ENCODE measurements at regions not wholly inside any gene's neighbourhood (a gene's known extent, or its start where the extent isn't known, plus 50 kb on each side); places are given as distances from the start of the nearest gene placed in this dataset.

GRCh38 chr17:12590417-12590816 is 75.3 kb upstream of the MYOCD start:
- H3K36me3 ChIP-seq: no peaks in the 10 kb centered on the region
- intact Hi-C loops (cut with DNase I): no loop called here
- no peaks in the 10 kb centered on the region for H3K4me1 ChIP-seq (replicated peaks)
- H3K4me3 ChIP-seq: no peak overlapping the region
- no peak for TF ChIP-seq CTCF (IDR thresholded peaks at IDR 0.05)
- TF ChIP-seq POLR2A (IDR thresholded peaks at IDR 0.05): no peak
- no peak for TF ChIP-seq POLR2AphosphoS5 (IDR thresholded peaks at IDR 0.05)
- no peak overlapping the region for H3K27ac ChIP-seq
- no peaks in the 10 kb centered on the region for H3K27me3 ChIP-seq (replicated peaks; ENCODE audit: insufficient read depth)
- DNase-seq (ENCODE audit: low spot score): no peak
- H3K9me3 ChIP-seq: no peaks in the 10 kb centered on the region
- WGBS: 92% methylated on average over 10 of the region's 10 CpGs

- no peak for DNase-seq (ENCODE audit: low spot score)
- no peaks in the 10 kb centered on the region for H3K27me3 ChIP-seq (replicated peaks; ENCODE audit: insufficient read depth)
- no peaks in the 10 kb centered on the region for H3K36me3 ChIP-seq
- no peak overlapping the region for H3K27ac ChIP-seq
- no peaks in the 10 kb centered on the region for H3K9me3 ChIP-seq
- no peak for TF ChIP-seq POLR2AphosphoS5 (IDR thresholded peaks at IDR 0.05)
- TF ChIP-seq POLR2A (IDR thresholded peaks at IDR 0.05): no peak
- no peak for TF ChIP-seq CTCF (IDR thresholded peaks at IDR 0.05)
- intact Hi-C loops (cut with DNase I): no loop called here
- H3K4me3 ChIP-seq: no peak overlapping the region
- H3K4me1 ChIP-seq (replicated peaks): no peaks in the 10 kb centered on the region
- WGBS: 60% methylated on average over 7 of the region's 7 CpGs
Observed at GRCh38 chr17:12591021-12591735, 74.5 kb upstream of the MYOCD start.

DNA sequence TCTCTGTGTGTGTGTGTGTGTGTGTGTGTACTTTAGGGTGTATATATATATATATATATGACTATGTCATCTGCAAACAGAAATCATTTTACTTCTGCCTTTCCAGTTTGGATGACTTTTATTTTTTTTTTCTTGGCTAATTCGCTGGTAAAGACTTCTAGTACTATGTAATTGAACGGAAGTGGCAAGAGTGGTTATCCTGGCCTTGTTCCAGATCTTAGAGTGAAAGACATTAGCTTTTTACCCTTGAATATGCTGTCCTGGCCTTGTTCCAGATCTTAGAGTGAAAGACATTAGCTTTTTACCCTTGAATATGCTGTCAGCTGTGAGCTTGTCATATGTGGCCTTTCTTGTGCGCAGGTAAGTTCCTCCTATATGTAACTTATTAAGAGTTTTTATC is 72.7 kb upstream of the MYOCD start:
- 55% methylated on average over 3 of the region's 3 CpGs for WGBS
- intact Hi-C loops (cut with DNase I): no loop called here
- TF ChIP-seq CTCF (IDR thresholded peaks at IDR 0.05) (no peak), POLR2A (IDR thresholded peaks at IDR 0.05) (no peak), POLR2AphosphoS5 (IDR thresholded peaks at IDR 0.05) (no peak)
- no peak overlapping the region for H3K4me3 ChIP-seq
- H3K27me3 ChIP-seq (replicated peaks; ENCODE audit: insufficient read depth): no peaks in the 10 kb centered on the region
- no peaks in the 10 kb centered on the region for H3K9me3 ChIP-seq
- H3K4me1 ChIP-seq (replicated peaks): no peaks in the 10 kb centered on the region
- no peak for DNase-seq (ENCODE audit: low spot score)
- no peaks in the 10 kb centered on the region for H3K36me3 ChIP-seq
- H3K27ac ChIP-seq: no peak overlapping the region

DNA sequence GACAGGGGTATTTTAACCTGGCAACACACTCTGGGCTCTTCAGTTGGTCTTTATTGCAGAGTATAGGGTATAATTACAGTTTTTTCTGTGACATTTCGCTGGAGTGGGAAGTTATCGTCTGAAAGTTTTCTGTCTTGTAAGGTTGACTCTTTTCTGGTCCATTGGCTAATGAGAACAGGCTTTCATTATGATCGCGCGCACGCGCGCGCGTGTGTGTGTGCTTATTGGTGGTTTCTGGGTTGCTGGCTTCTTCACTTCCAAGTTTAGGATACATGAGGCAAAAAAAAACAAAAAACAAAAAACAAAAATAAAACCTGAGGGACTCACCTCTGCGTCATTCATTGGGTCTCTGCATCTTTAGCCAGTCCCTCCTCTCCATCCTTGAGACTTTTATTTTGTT is 68.7 kb upstream of the MYOCD start:
- Histone ChIP-seq H3K27me3 (replicated peaks; ENCODE audit: insufficient read depth) (no peaks in the 10 kb centered on the region), H3K27ac (no peak overlapping the region), H3K9me3 (no peaks in the 10 kb centered on the region), H3K36me3 (no peaks in the 10 kb centered on the region), H3K4me1 (replicated peaks) (no peaks in the 10 kb centered on the region), H3K4me3 (no peak overlapping the region)
- no peak for DNase-seq (ENCODE audit: low spot score)
- TF ChIP-seq POLR2AphosphoS5 (IDR thresholded peaks at IDR 0.05) (no peak), CTCF (IDR thresholded peaks at IDR 0.05) (no peak), POLR2A (IDR thresholded peaks at IDR 0.05) (no peak)
- intact Hi-C loops (cut with DNase I): no loop called here
- WGBS: 96% methylated on average over 11 of the region's 11 CpGs

DNA sequence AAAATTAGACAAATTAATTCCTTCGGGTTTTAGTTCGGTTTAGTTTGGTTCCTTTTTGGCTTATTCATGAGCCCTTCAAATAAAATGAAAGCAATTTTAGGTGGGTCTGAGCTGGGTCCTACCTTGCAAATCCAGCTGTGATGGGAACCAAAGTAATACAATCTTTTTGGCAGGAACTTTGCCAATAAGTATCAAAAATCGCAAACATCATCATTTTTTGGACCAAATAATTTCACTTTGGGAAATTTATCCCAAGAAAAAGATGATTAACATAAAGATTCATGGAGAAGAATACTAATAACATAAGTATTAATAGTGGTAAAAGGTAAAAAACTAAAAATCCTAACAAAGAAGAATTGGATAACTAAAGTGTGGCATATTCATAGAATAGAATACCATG is 67.8 kb upstream of the MYOCD start:
- no peaks in the 10 kb centered on the region for H3K4me1 ChIP-seq (replicated peaks)
- H3K27me3 ChIP-seq (replicated peaks; ENCODE audit: insufficient read depth): no peaks in the 10 kb centered on the region
- no peaks in the 10 kb centered on the region for H3K9me3 ChIP-seq
- no peak for DNase-seq (ENCODE audit: low spot score)
- H3K36me3 ChIP-seq: no peaks in the 10 kb centered on the region
- no peak overlapping the region for H3K4me3 ChIP-seq
- 95% methylated on average over 3 of the region's 3 CpGs for WGBS
- intact Hi-C loops (cut with DNase I): no loop called here
- TF ChIP-seq POLR2A (IDR thresholded peaks at IDR 0.05) (no peak), POLR2AphosphoS5 (IDR thresholded peaks at IDR 0.05) (no peak), CTCF (IDR thresholded peaks at IDR 0.05) (no peak)
- H3K27ac ChIP-seq: no peak overlapping the region

All from prostate gland (tissue), 2 donors.